SIG-M5 treated with dmso at 0.1 percent for 504 hours (cell line): ENCODE measurements at regions not wholly inside any gene's neighbourhood (a gene's known extent, or its start where the extent isn't known, plus 50 kb on each side); places are given as distances from the start of the nearest gene placed in this dataset.

ENCODE experiments used
- DNase-seq: peaks from one replicate; lab custom pipeline; 2025; ENCODE audit not compliant: unreplicated experiment; lab: John Stamatoyannopoulos, UW

DNA sequence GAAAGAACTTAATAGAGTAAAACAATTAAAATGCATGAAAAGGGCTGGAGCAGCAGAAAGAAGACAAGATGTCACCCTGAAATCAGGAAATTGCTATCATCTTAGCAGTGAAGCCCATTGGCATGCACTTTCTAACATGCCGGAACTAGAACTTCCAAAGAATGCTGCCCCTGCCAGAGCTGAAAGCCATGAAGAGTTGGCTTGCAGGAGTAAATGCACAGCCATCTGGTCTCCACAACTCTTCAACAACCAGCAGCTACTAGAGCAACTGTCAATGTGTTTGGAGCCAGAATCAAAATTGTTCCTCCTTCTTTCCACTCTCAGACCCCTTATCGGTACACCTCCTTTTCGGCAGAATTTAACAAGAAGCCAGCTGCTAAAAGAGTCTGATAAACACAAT is 414.1 kb downstream of the KCNH5 start:
- DNase-seq = no peak

DNA sequence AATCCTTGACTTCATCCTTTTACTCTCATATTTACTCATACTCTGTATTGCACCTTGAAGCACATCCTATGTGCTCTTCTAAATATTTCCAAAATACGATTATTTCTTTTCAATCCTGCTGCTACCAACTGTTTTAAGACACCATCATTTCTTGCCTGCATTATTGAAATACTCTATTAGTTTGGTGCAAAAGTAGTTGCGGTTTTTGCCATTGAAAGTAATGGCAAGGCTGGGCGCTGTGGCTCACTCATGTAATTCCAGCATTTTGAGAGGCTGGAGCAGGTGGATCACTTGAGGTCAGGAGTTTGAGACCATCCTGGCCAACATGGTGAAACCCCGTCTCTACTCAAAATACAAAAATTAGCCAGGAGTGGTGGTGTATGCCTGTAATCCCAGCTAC is 412.5 kb downstream of the KCNH5 start:
- DNase-seq = no peak

- DNase-seq = no peak
These were observed 399.6 kb downstream of the KCNH5 start for GRCh38 chr14:62645649-62646048.
